ENCODE measurements at regions not wholly inside any gene's neighbourhood (a gene's known extent, or its start where the extent isn't known, plus 50 kb on each side); places are given as distances from the start of the nearest gene placed in this dataset.
"Not testable (repeated sequence)": the region's sequence is repeated elsewhere in the genome, so short reads cannot be mapped to it uniquely, and the experiment has no call there.

DNA sequence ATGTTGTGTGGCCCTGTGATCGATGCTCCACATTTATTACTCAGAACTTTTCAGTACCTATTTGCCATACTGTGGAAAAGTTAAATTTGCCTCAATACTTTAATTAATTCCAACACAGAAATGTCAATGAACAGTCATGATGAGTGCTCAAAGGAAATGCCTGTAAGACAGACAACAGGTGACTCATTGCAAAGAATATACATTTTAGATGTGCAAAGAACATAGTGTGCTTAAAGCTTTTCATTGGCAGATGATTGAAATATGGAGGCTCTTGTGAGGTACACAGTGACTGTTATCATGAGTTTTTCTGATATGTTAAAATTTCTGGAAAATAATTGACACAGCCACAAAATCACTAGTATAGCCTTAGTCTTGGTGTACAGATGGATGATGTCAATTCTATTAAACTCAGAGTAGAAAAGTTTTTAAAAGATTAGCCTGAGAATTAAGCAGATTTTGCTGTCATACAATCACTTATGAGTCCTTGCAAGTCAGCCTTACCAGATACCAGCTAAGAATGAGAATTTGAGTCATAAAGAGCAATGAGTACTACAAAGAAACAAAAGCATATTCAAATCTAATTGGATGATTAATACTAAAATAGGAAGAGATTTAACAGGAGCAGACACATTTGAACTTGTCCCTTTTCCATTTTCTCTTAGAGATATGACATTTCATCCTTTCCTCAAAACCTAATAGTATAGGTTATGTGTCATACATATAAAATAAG is 544.1 kb downstream of the KCNH5 start:
- Histone ChIP-seq H3K27ac (no peak overlapping the region), H3K9ac (ENCODE audit: low read depth in 2 of 2, low read length in 2 of 2) (no peak overlapping the region), H3K9me3 (no peaks in the 10 kb centered on the region), H3K27me3 (no peaks in the 10 kb centered on the region), H3K4me3 (no peak overlapping the region), H3K4me1 (no peaks in the 10 kb centered on the region), H3K36me3 (no peaks in the 10 kb centered on the region)
- DNase-seq = no peak
- intact Hi-C loops (cut with DNase I) = no loop called here
- TF ChIP-seq, protein P1, sequence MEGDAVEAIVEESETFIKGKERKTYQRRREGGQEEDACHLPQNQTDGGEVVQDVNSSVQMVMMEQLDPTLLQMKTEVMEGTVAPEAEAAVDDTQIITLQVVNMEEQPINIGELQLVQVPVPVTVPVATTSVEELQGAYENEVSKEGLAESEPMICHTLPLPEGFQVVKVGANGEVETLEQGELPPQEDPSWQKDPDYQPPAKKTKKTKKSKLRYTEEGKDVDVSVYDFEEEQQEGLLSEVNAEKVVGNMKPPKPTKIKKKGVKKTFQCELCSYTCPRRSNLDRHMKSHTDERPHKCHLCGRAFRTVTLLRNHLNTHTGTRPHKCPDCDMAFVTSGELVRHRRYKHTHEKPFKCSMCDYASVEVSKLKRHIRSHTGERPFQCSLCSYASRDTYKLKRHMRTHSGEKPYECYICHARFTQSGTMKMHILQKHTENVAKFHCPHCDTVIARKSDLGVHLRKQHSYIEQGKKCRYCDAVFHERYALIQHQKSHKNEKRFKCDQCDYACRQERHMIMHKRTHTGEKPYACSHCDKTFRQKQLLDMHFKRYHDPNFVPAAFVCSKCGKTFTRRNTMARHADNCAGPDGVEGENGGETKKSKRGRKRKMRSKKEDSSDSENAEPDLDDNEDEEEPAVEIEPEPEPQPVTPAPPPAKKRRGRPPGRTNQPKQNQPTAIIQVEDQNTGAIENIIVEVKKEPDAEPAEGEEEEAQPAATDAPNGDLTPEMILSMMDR (IDR thresholded peaks at IDR 0.05) = no peak

DNA sequence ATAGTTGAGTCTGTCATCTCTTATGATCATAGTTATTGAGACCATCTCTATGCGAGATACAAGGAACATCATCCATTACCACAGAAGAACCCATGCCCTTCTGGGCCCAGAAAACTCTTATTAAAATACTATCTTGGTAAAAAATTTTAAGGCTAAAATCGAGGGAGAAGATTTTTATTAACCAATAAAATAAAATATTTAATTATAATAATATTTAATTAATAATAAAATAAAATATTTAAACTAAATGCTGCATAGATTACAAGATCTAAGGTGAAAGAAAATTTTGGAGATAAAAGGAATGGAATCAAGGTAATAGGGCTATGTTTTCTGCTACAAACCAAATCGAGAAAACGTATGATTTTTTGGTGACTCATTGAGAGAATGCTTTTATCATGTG is 540.2 kb downstream of the KCNH5 start:
- DNase-seq = no peak
- Histone ChIP-seq H3K4me3 (no peak overlapping the region), H3K27ac (no peak overlapping the region), H3K27me3 (no peaks in the 10 kb centered on the region), H3K4me1 (no peaks in the 10 kb centered on the region), H3K36me3 (no peaks in the 10 kb centered on the region), H3K9me3 (no peaks in the 10 kb centered on the region), H3K9ac (ENCODE audit: low read depth in 2 of 2, low read length in 2 of 2) (no peak overlapping the region)
- TF ChIP-seq, protein P1 (IDR thresholded peaks at IDR 0.05) = no peak
- intact Hi-C loops (cut with DNase I) = no loop called here

DNA sequence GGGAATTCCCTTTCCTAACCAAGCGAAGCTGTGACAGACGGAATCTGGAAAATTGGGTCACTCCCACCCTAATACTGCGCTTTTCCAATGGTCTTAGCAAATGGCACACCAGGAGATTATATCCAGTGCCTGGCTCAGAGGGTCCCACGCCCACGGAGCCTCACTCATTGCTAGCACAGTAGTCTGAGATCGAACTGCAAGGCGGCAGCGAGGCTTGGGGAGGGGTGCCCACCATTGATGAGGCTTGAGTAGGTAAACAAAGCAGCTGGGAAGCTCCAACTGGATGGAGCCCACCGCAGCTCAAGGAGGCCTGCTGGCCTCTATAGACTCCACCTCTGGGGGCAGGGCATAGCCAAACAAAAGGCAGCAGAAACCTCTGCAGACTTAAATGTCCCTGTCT is 523.9 kb downstream of the KCNH5 start:
- H3K36me3 ChIP-seq; H3K27ac ChIP-seq; H3K9ac ChIP-seq (ENCODE audit: low read depth in 2 of 2, low read length in 2 of 2); H3K4me1 ChIP-seq; DNase-seq; H3K9me3 ChIP-seq; intact Hi-C loops (cut with DNase I); H3K27me3 ChIP-seq; H3K4me3 ChIP-seq: not testable (repeated sequence)

DNA sequence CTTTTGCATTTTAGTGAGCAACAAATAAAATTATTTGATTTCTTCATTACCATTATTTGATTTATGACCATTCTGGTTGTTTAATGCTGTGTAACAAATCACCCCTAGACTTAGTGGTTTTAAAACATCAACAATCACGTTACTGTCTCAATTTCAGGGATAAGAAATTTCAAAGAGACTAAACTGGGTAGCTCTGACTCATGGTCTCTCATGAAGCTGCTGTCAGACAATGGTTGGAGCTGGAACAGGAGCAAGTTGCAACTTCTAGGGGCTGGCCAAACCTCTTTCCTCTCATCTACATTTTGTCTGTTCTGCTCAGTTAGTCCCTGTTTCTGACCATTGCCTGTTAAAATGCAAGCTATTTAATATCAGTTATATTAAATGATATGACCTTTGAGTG is 517.0 kb downstream of the KCNH5 start:
- Histone ChIP-seq H3K9ac (ENCODE audit: low read depth in 2 of 2, low read length in 2 of 2) (no peak overlapping the region), H3K27me3 (no peaks in the 10 kb centered on the region), H3K9me3 (no peaks in the 10 kb centered on the region), H3K4me1 (no peaks in the 10 kb centered on the region), H3K36me3 (no peaks in the 10 kb centered on the region), H3K27ac (no peak overlapping the region), H3K4me3 (no peak overlapping the region)
- no peak for DNase-seq
- TF ChIP-seq, protein P1 (IDR thresholded peaks at IDR 0.05) = no peak
- intact Hi-C loops (cut with DNase I) = no loop called here

DNA sequence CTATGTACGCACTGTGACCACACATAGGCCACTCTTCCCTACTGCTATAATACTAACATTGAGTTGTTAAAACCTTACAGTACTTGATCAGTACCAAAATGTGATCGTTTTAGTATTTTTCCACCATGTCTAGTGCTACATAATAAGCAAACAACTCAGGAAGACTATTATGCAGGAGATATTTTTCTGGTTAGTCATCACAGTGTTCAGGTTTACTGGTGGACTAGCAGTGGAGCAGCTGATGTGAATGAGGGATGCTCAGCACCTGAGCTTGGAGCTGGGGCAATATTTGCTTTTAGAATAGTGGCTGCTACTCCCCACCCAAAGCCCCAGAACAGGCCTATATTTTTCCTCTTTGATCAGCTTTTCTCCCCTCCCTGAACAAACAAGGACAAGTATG is 513.1 kb downstream of the KCNH5 start:
- no peaks in the 10 kb centered on the region for H3K36me3 ChIP-seq
- intact Hi-C loops (cut with DNase I) = no loop called here
- no peaks in the 10 kb centered on the region for H3K4me1 ChIP-seq
- no peaks in the 10 kb centered on the region for H3K27me3 ChIP-seq
- H3K9ac ChIP-seq (ENCODE audit: low read depth in 2 of 2, low read length in 2 of 2) = no peak overlapping the region
- no peaks in the 10 kb centered on the region for H3K9me3 ChIP-seq
- H3K27ac ChIP-seq = no peak overlapping the region
- TF ChIP-seq, protein P1 (IDR thresholded peaks at IDR 0.05) = no peak
- no peak overlapping the region for H3K4me3 ChIP-seq
- no peak for DNase-seq

DNA sequence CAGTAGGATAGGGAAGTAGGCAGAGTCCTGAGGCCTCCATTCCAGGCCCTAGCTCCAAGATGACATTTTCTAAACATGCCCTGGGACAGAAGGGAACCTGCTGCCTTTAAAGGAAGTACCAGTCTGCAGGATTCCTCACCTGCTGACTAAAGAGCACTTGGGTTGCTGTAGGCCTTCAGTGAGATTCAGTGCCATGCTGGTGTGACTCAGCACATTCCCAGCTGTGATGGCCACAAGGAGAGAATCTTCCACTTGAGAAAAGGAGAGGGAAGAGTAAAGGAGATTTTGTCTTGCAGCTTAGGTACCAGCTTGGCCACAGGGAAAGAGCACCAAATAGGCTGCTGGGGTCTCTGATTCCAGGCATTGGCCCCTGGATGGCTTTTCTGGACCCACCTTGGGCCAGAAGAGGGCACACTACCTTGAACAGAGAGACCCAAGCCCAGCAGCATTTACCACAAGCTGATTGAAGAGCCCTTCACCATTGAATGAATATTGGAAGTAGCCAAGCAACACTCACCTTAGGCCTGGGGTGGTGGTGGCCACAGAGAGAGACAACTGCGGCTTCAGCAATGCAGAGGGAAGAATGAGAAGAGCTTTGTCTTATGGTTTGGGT is 498.3 kb downstream of the KCNH5 start:
- Histone ChIP-seq H3K9ac (ENCODE audit: low read depth in 2 of 2, low read length in 2 of 2) (no peak overlapping the region), H3K4me1 (no peaks in the 10 kb centered on the region), H3K4me3 (no peak overlapping the region), H3K27me3 (no peaks in the 10 kb centered on the region), H3K36me3 (no peaks in the 10 kb centered on the region), H3K9me3 (no peaks in the 10 kb centered on the region), H3K27ac (no peak overlapping the region)
- no peak for DNase-seq
- intact Hi-C loops (cut with DNase I) = no loop called here
- TF ChIP-seq, protein P1 (IDR thresholded peaks at IDR 0.05) = no peak
